GM18861 (cell line): ENCODE measurements at regions not wholly inside any gene's neighbourhood (a gene's known extent, or its start where the extent isn't known, plus 50 kb on each side); places are given as distances from the start of the nearest gene placed in this dataset.
"Not testable (repeated sequence)": the region's sequence is repeated elsewhere in the genome, so short reads cannot be mapped to it uniquely, and the experiment has no call there.

Source experiments
- ATAC-seq: cut with Tn5 transposase; IDR thresholded peaks from one replicate; pipeline ENCODE4 v1.9.1; 2021; ENCODE audit not compliant: unreplicated experiment

GRCh38 chr4:3865986-3866812, 100.0 kb downstream of the ADRA2C start:
- ATAC-seq: no peak

GRCh38 chr4:3866813-3867129, 100.6 kb downstream of the ADRA2C start:
- no peak for ATAC-seq

DNA sequence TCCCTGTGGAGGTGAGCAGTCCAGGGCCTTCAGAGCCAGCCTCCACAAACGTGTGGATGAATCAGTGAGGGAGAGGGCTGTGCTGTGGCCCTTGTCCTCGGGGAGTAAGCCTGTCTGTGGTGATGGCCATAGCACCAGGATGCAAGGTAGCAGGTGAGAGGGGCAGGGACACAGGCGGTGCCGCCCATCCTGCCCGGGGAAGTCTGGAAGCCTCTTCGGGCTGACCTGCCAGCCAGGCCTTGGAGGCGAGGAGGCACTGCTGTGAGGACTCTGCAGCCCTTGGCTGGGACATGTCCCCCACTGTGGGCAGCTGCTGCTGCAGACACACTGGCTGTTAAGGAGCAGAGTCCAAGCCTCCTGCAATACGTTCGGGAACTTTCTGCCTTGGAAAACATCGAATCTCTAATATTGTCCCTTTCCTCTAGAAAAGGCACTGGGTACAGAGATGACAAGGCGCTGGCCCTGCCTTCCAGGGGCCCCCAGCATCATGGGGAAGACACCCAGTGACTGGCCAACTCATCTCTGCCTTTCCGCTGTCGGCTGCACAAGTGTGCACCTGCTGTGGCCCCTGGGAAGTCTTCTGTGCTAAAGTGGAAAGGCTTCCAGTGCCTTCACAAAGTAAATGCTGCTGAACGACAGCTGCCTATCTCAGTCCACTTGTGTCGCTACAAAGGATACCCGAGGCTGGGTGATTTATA, 101.4 kb downstream of the ADRA2C start:
- ATAC-seq: no peak

DNA sequence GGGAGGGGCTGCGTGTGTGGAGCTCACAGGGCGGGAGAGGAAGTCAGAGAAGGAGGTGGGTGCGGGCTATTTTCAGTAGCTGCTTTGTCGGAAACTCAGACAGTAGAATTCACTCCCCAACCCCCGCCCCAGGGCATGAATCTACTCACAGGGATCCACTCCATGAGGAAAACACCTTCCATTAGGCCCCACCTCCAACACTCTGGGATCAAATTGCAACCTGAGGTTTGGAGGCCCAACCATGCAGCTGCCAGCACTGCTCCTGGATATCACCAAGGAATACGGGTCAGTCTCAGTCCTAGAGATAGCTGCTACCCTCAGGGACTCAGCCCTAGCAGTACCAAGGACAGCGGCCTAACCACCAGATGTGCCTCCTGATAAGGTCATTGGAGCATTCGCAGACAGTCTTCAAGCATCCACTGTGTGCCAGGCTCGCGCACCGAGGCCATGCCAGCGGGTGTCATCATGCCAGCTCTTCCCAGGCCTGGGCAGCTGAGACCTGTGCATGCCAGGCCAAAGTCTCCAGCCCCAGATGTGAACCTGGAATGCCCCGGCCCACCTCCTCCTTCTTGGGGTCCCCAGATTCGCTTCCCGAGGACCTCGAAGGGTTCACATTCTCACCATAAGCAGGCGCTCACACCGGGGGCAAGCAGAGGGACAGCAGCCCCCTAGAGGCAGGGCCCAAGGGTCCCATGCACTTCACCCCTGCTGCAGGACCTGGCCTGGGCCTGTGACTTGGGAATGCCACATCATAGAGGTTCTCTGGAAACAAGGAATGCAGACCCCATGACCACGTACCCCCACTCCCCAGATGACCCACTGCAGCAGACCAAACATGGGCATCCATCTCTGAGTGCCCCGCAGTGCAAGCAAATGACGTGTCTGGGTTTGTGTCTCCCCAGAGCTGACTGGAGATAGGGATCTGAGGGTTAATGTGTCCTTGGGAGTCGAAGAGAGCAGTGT, 102.3 kb downstream of the ADRA2C start:
- no peak for ATAC-seq

GRCh38 chr4:3869174-3869572, 103.0 kb downstream of the ADRA2C start:
- ATAC-seq: no peak

GRCh38 chr4:3869661-3870566, 103.7 kb downstream of the ADRA2C start:
- no peak for ATAC-seq

GRCh38 chr4:3870567-3870962, 104.4 kb downstream of the ADRA2C start:
- ATAC-seq: no peak

DNA sequence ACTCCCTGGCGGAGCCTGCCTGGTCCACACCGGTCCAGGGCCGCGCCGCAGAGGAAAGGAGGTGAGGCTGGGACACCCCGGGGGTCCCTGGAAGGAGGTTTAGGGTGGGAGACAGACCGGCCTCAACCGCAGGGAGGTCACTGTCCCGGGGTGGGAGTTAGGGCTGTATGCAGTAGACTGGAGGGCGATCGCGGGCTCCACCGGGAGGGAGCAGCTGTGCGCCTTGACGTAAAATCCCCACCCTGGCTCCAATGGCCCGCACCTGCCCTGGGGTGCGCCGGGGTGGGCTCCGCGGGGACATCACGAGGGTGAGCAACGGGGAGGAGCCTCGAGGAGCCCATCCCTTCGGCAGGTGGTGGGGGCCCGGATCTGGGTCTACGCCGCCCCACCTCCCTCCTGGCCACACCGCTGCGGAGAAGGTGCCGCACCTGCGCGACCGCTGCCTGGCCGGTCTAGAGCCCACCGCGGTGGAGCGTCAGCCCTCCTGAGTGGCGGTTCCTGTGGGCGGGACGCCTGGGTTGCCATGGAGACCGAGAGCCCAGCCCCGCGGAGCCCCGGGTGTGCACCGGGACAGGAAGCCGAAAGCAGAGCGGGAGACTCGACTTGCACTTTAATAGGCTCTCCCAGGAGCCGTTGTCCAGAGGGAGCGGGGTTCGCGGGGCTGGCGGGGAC, 105.1 kb downstream of the ADRA2C start:
- ATAC-seq: no peak

DNA sequence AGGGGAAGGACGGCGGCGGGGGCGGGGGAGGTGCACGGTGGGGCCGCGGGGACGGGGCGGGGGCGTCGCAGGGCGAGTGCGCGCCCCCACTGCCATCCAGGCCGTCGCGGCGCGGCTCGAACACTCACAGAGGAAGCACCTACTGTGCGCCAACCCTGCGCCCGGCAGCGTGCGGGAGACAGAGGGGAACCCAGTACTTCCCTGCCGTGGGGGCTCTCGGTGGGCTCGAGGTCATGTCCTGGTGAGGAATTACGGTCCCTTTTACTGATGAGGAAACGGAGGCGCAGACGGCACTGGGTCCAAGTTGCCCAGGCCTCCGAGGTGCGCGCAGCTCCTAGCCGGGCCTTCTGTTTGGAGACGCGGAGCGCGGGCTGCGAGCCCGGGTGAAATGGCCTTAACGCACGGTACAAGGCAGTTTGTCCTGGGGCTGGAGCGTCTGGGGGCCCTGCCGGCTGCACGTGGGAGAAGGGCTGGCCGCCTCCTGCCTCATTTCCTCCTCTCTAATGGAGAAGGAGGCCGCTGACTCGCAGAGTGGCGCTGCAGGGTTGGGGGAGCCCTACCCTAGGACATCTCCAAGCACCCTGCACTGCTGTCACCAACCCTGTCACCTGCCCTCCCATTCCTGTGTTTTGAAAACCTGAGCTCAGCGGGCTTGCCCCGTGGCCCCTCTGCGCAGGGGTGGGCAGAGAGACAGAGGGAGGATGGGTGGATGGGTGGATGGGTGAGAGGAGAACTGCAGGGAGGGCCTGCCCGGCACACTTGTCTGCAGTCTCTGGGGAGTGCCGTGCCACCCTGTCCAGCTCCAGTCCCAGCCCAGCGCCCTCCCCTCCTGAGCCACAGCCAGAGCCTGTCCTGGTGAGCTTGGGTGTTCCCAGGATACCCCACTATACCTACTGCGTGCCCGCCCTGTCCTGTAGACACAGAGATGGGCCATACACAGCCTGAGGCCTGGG, 106.0 kb downstream of the ADRA2C start:
- ATAC-seq: no peak

- no peak for ATAC-seq
Observed at GRCh38 chr4:3872834-3873313, 106.7 kb downstream of the ADRA2C start.

- no peak for ATAC-seq
Observed at GRCh38 chr4:3873408-3874027, 107.3 kb downstream of the ADRA2C start.

DNA sequence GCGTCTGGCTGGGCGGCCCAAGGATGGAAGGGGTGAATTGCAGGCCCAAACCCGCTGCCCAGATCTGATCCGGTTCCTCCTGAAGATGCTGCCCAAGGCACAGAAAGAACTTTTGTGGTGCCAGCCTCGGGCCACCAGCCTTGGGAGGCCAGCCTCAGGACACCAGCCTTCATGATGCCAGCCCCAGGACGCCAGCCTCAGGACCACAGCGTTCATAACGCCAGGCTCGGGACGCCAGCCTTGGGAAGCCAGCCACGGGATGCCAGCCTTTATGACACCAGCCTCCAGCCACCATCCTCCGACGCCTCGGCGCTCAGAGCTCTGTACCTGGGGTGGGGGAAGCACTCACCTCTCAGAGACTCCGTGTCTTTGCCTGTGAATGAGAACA, 107.8 kb downstream of the ADRA2C start:
- ATAC-seq: no peak

- ATAC-seq: no peak
Observed at GRCh38 chr4:3874525-3875110, 108.4 kb downstream of the ADRA2C start.

- ATAC-seq: no peak
Observed at GRCh38 chr4:3875466-3875865, 109.3 kb downstream of the ADRA2C start.

DNA sequence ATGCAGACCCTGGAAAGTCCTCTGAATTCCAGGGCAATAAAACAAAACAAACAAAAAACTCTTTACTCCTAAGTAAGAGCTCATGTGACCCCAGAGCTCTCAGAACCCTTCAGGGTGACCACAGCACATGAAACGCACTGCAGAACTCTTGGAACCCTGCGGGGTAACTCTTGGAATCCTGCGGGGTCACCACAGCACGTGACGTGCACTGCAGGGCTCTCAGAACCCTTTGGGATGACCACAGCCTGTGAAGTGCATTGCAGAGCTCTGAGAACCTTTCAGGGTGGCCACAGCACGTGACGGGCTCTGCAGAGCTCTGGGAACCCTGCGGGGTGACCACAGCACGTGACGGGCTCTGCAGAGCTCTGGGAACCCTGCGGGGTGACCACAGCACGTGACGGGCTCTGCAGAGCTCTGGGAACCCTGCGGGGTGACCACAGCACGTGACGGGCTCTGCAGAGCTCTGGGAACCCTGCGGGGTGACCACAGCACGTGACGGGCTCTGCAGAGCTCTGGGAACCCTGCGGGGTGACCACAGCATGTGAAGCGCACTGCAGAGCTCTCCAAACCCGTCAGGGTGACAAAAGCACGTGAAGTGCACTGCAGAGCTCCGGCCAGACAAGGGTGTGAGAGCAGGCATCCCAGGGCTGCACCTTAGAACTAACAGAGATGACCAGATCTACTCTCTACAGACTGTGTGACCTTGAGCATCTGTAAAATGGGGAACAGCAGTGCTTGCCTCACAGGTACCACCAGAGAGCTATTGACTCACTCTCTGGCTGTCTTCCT, 110.1 kb downstream of the ADRA2C start:
- not testable (repeated sequence) for ATAC-seq

DNA sequence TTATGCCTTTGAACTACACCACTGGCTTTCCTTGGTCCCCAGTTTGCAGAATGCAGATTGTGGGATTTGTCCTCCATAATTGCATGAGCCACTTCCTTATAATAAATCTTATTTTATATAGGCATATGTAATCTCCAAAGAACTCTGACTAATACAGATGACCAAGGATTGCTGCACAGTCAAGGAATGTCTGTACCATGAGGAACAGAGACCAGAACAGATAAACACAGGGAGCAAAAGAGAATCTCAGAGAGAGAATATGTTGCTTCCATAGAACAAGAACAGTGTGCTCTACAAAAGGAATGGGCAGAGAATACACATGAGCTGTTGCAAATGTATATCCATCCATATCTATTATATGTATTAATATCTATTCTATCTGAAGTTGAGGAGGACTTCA, 111.1 kb downstream of the ADRA2C start:
- ATAC-seq: no peak

DNA sequence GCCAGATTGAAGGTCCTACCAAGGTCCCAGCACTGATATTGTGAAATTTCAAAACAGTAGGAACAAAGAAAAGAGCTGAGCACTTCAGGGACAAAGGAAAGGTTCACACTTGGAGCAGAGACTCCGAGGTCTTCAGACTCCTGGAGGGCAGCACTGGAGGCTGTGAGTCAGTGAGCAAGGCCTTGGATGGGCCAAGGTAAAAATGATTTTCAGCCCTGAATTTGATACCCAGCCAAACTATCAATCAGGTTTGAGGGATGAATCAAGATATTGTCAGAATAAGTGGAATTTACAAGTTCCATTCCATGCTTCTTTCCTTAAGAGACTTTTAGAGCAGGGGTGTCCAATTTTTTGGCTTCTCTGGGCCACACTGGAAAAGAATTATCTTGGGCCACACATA, 111.7 kb downstream of the ADRA2C start:
- no peak for ATAC-seq
